Left renal cortex interstitium (tissue), 4 donors: ENCODE measurements at regions not wholly inside any gene's neighbourhood (a gene's known extent, or its start where the extent isn't known, plus 50 kb on each side); places are given as distances from the start of the nearest gene placed in this dataset.
"Not testable (repeated sequence)": the region's sequence is repeated elsewhere in the genome, so short reads cannot be mapped to it uniquely, and the experiment has no call there.

Experiments
- DNase-seq, 4 donors: peaks; one replicate each; pipeline ENCODE4 v3.0.0-alpha.2; 2013; ENCODE audit warnings: low read depth in 4 of 4, low spot score in 2 of 4, missing footprints in 1 of 4

GRCh38 chr15:38795471-38796245, 231.0 kb upstream of the RASGRP1 start:
- no peak for DNase-seq

GRCh38 chr15:38796589-38796988, 232.0 kb upstream of the RASGRP1 start:
- DNase-seq, result no peak

GRCh38 chr15:38797506-38797905, 232.9 kb upstream of the RASGRP1 start:
- DNase-seq, result not testable (repeated sequence)

DNA sequence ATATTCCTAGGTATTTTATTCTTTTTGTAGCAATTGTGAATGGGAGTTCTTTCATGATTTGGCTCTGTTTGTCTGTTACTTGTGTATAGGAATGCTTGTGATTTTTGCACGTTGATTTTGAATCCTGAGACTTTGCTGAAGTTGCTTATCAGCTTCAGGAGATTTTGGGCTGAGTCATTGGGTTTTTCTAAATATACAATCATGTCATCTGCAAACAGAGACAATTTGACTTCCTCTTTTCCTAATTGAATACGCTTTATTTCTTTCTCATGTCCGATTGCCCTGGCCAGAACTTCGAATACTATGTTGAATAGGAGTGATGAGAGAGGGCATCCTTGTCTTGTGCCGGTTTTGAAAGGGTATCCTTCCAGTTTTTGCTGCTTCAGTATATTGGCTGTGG, 234.6 kb upstream of the RASGRP1 start:
- not testable (repeated sequence) for DNase-seq

DNA sequence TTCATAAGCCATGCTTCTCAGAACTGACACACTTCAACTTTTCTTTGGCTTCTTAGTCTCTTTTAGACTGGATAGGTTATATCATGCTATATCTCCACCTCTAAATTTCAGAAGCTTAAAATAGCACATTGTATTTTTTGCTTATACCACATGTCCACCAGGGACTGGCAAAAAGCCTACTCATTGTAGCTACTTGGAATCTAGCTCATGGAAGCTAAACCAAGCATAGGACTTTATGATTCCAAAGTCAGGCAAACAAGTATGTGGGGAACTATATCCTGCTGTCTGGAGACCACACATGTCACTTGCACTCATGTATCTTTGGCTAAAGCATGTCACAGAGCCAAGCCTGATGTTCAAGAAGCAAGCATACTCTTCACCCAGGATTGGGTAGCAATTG, 245.0 kb upstream of the RASGRP1 start:
- DNase-seq, result no peak

DNA sequence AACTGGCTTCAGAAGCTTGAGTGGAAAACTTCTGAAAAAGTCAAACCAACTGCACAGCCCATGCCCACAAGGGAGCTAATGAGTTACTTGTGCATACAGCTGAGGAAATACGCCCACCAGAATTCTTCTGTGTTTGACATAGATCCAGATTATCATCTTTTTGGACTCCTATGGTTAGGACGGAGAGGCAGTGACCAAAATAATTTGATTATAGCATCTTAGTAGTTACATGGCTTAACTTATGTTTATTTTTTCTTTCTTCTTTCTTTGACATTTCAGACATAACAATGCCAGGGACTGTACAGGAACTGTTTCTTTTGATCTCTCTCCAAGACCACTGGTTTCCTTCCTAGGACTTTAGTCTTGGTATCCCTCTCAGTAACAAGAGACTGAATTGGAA, 246.1 kb upstream of the RASGRP1 start:
- DNase-seq, result no peak

GRCh38 chr15:38814254-38814653, 249.6 kb upstream of the RASGRP1 start:
- DNase-seq, result not testable (repeated sequence)

DNA sequence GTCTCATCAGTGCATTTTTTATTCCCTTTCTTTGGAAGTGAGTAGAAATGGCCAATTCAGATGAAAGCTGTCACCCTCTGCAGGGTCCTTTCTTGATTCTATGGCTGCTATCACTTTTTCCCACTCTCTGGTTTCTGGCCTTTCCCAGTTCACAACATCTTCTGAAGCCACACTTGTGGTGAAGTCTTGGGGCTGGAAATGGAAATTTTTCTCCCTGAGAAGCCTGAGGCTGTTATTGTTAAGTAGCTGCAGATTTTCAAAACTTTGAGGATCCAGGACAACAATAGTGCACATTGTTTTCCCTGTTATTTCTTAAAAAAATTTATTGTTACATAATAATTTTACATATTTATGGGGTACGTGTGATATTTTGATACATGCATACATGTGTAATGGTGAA, 250.3 kb upstream of the RASGRP1 start:
- no peak for DNase-seq

DNA sequence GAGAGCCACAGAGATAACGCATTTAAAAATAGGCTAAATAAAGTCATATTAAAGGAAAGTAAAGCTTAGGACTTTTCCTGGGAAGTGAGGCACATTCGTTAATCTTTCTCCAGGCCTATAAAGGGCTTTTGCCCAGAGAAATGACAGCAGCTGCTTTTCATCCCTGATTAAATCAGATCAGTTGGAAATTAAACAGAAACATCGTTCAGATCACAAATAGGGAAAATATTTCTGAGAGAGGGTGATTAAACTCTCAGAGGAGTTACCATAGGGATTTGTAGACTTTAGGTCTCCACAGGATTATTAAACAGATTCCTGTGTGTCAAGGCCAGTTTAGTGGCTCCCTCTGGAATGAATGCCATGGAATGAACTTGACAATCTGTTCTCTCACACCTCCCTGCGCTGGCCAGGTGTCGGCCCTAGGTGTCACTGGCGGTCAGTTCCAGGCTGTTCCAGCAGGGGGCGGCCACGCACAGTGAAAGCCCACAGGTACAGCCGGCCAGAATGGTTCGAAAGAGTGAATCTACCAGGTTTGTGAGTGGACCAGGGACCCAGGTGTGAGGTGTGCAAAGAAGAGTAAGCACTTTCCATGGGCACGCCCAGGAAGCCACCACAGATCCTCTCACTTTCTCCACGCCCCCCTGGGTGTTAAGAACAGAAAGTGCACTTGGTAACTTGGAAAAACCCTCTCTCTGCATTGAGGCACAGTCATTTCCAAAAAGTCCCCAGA, 253.0 kb upstream of the RASGRP1 start:
- DNase-seq, result peak in 3 of 4 donors; percentile 60 to 67 (median 62)

GRCh38 chr15:38818157-38818790, 253.7 kb upstream of the RASGRP1 start:
- no peak for DNase-seq

- DNase-seq, result no peak
These were observed 254.9 kb upstream of the RASGRP1 start for GRCh38 chr15:38819387-38819950.

GRCh38 chr15:38823263-38823662, 258.6 kb upstream of the RASGRP1 start:
- DNase-seq, result no peak

DNA sequence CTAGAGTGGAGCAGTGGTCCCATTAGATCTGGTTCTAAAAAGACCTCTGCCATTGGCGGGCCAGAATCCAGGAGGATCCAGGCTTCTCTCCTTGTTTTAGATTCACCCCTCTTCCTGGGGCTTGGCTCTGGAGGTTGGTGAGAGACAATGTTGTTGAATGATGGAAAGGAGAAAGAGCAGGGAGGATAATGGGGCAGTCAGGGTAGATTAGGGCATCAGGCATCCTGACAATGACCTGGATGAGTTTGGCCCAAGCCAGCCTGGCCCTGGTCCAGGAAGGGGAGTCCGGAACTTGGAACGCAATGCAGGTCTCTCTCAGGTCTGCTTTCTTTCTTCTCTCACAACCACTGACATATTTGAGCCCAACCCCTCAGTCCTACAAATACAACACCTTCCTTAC, 260.1 kb upstream of the RASGRP1 start:
- DNase-seq, result no peak

- DNase-seq, result no peak
These were observed 262.3 kb upstream of the RASGRP1 start for GRCh38 chr15:38826880-38827279.

- DNase-seq, result no peak
These were observed 263.5 kb upstream of the RASGRP1 start for GRCh38 chr15:38828031-38828532.

DNA sequence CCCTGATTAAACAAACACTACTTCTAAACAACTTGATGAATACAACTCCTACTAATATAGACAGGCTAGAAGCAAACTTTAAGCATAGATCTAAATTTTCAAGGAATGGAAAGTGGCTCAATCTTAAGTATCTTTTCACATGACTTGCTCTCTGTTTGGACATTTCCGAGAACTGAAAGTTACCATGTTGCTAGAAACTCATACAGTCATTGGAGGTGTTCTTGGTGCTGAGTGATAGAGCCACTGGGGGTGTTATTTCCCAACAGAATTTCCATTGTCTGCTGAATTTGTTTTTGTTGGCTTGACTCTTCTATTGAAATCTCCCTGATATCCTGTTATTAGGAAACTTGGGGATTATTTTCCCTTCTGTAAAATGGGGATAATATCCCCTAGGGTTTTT, 264.5 kb upstream of the RASGRP1 start:
- no peak for DNase-seq

- DNase-seq, result no peak
These were observed 277.6 kb upstream of the RASGRP1 start for GRCh38 chr15:38842226-38842625.

DNA sequence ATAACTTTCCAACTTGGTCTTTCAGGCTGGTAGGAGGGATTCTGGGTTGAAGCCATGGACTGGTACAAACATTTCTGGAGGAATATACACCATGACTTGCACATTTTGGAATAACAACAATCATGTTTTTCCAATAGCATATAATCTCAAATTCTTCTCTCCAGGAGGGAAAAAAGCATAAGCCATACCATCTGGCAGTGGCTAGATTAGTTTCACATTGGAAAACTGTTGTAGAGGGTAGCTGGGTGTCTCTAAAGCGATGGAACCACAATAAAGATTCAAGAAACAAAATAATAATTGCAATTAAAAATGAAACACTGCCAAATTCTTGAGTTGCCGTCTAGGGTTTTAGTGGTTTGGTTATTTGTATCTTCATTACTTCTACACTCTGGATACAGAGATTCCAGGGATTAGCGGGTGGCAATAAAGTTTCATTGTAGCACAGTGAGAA, 278.5 kb upstream of the RASGRP1 start:
- no peak for DNase-seq

DNA sequence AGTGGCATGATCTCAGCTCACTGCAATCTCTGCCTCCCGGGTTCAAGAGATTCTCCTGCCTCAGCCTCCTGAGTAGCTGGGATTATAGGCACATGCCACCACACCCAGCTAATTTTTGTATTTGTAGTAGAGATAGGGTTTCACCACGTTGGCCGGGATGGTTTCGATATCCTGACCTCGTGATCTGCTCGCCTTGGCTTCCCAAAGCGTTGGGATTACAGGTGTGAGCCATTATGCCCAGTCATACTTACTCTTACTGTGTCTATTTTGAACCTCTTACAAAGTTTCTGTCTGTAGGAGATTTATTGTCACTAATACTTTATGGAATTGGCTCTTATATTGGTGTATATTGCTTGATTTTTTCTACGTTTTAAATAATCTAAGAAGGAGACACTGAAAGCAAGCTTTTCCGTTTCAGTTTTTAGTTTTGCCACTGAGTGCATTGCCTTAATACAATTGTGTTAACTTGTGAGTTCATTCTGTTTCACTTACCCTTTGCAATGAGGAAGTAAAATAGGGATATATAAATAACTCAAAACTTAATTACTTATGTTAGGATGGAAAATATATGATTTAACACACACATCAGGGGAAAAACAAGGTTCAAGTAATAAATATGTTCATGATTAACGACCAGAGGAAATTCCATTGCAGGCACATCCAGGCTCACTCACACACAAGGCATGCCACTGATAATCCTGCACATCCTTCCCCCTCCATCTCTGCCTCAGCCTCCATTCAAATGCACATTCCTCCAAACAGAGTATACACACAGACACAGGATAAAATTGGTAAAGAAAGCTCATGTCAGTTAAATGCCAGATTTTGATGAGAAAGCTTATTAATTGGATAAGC, 279.3 kb upstream of the RASGRP1 start:
- DNase-seq, result peak in 1 of 4 donors; percentile 37

DNA sequence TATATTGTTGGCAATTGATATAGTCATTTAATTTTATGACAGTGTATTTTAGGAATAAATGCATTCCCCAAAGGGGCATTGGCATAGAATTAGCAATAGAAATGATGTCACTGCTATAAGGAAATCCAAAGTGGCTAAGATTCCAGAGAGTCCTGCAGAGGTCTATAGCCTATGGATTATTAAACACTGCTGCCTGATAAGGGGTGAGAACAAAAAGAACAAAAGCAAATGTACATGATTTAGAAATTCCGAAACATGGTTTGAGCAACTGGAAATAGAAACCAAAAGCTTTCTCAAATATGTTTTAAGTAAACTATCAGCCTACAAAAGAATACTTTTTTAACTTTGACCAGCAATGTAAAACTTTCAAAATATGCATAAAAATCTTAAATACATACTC, 280.1 kb upstream of the RASGRP1 start:
- DNase-seq, result no peak
